22Rv1 (cell line): ENCODE measurements at regions not wholly inside any gene's neighbourhood (a gene's known extent, or its start where the extent isn't known, plus 50 kb on each side); places are given as distances from the start of the nearest gene placed in this dataset.

Experiments
- CTCF ChIP-seq: fragments of 450-650 bp; IDR thresholded peaks from 2 replicates; pipeline ENCODE4 v1.5.1; 2017; ENCODE audit warnings: mild to moderate bottlenecking
- ZFX ChIP-seq: fragments of 450-650 bp; IDR thresholded peaks from 2 replicates; pipeline ENCODE4 v1.6.1; 2017; ENCODE audit warnings: antibody characterized with exemption, borderline replicate concordance

GRCh38 chr6:90960324-90960723 is 373.5 kb upstream of the MAP3K7 start:
- TF ChIP-seq ZFX (no peak), CTCF (no peak)
